IPS DF 4.7 (cell line): ENCODE measurements at regions not wholly inside any gene's neighbourhood (a gene's known extent, or its start where the extent isn't known, plus 50 kb on each side); places are given as distances from the start of the nearest gene placed in this dataset.

Experiments used
- DNase-seq: peaks from one replicate; pipeline ENCODE4 v3.0.0-alpha.2; 2013; ENCODE audit warnings: low spot score; ENCODE audit errors: extremely low read depth

DNA sequence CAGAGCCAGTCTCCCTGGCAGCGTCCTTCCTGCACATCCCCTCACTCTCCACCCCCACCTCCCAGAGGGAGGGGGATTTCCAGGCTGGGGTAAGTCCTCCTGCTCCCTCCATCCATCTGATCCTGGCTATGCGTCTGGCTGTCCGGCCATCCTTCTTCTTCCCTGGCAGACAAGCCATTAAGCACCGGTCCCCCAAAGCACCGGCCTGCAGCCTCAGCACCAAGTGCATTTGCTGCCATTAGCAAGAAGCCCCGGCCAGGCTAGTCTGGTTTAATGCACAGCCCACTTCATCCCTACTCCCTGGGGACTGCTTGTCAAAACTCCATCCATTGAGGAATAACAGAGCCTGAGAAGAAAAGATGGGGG, 208.7 kb upstream of the IER5L start:
- DNase-seq, result no peak

DNA sequence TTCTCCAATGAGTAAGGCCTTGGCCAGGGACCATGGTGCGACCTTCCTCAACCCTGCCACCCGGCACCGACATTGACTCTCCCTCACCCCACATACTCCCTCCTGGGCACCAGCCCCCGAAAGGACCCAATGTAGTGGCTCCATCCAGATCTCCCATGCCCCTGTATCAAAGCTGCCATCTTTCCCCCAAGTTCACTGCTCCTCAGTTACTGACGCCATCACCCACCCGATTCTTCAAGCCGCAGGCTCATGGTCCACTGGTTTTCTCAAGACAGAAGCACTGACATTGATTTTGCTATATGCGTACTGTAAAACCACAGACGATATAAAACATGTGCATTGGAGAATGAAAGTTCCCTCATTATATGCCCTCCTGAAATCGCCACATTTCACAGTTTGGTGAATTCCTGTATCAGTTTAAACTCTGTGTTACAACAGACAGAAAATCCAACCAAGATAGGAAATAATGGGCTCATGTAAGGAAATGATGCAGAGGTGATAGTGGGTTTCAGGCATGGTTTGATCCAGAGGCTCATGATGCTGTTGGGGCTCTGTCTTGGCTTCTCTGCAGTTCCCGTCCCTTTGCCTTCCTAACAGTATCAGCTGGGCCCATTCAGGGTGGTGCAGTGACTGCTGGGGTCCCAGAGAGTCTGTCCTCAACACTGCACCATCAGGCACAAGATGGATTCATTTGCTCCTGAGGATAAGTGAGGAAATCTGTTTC, 207.3 kb upstream of the IER5L start:
- no peak for DNase-seq

DNA sequence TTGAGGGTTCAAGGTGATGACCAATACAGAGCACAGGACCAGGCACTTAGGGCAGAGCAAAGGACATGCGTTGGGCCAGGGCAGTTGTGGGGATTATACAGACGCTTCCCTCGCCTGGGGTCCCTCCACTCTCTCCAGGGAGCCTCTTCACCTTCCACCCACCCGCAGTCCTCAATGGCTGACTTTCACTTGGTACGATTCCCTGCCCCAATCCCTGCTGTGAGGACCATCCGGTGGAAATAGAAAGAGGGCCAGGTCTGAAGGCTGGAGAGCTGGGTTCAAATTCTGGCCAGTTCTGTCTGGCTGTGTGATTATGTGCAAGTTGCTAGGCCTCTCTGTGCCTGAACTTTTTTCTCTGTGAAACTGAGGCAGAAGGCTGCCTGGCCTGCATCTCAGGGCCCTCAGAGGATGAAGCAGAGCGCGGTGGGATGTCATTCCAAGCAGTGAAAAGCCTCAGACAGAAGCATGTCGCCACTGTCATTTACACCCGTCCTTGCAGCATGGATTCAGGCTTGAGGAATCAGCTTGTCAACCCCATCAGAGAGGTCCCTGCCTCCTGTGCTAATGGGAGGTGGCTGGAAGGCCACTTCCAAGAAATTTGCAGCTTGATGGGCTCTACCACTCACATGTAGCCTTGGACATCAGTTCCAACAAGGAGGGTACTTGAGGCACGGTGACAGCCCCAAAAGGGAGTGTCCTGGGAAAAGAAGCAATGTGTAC, 206.6 kb upstream of the IER5L start:
- DNase-seq, result no peak

DNA sequence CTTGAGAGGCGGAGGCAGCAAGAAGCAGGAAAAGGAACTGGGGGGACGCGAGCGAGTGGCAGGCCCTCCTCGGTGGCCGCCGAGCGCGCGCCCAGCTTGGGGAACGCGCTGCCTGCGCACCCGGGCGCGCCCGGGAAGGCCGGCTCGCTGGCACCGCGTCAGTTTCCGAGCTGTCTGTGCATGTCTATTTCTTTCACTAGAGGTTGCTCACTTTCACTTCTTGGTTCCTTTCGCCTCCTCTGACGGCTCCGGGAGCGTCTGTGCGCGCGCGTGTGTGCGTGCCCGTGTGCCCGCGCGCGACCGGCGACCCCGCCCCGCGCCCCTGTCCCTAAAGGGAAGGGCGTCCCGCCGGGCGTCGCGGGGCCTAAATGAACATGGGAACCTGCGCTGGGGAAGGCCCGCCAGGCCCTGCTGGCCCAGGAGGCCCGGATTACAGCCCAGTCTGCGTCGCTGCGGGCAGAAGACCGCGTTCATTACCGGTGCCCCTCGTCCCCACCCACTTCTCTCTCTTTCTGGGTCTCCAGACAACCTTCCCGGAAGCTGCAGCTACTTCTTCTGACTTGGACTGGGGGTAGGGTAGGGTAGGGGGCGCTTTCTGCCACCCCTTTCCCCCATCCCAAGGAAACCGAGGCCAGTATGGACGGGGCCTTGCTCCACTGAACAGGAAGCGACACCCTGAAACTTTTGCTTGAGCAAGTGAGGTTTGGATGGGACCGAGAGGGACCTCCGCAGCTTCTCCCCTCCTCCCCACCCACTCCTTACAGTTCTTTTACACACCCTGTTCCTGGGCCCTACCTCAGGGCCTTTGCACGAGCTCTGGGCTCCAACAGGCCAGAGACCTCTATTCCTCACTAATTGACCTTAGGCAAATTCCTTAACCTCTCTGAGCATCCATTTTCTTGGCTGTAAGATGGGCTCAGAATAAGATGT, 205.8 kb upstream of the IER5L start:
- DNase-seq, result no peak

DNA sequence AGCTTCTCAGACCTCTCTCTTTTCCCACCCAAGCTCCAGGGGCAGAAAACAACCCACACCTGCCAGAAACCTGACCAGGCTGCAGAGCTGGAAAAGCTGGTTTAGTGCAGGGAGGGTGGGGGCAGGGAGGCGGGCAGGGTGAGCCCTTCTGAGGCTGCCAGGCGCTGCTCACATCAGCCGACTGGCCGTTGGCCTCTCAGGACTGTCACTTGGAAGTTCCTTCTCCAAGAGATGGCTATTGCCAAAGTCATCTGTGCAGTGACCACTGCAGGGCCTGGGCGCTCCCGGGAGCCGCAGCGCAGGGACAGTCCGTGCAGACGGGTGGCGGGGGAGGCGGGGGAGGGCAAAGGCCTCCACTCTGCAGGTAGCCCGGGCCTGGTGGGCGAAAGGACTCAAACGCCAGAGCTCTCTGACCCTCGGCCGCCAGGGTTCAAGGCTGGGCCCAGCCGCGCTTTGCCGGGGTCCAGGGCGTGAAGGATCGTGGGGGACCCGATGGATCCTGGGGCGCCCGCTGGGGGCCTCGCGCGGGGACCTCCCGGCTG, 205.0 kb upstream of the IER5L start:
- no peak for DNase-seq

DNA sequence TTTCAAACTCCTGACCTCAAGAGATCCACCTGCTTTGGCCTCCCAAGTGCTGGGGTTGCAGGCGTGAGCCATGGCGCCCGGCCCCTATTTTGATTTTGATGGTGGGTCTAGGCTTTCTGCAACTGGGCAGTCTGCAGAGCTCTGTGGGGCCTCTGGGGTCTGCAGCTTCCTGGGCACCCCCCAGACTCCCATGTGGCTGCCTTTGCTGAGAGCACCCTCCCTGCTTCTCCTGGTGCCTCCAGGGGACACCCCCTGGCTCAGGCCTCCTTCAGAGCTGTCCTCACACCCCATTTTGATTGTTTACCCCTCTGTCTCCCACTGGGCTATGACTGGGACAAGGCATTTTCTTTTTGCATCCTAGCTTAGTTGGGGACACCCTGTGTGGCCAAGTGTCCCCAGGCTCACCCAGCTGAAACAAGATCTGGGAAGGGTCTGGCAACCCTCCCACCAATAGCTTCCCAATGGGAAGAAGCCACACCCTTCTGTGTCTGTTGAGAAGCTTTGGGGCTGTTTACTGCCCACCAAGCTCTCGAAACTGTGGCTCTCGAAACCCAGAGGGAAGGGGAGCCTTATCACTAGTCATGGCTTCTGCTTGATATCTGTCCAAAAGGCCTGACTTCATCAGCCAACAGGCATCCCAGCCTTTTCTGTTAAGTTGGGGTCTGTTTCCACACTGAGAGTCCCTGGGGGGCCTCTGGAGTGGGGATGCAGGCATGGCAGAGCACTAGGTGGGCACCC, 204.4 kb upstream of the IER5L start:
- DNase-seq, result no peak

DNA sequence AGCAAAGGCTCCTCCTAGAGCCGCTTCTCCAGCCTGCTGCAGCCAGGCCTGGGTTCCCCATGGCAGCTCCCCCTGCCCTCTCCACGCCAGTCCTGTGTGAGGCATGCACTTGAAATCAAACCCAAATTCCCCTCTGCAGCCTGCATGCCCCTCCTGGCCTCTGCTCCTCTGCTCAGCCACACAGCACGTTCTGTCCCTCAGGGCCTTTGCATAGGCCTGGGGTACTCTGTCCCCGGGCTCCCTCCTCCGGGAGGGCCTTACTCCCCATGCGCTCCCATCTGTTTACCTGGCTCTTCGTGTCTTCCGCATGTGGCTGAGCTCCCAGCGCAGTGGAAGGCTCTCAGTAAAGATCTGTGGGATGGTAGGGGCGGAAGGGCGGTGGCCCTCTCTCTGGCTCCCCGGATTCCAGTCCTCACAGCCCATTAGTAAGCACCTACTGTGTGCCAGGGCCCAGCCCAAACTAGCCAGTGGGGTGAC, 203.5 kb upstream of the IER5L start:
- DNase-seq, result no peak

DNA sequence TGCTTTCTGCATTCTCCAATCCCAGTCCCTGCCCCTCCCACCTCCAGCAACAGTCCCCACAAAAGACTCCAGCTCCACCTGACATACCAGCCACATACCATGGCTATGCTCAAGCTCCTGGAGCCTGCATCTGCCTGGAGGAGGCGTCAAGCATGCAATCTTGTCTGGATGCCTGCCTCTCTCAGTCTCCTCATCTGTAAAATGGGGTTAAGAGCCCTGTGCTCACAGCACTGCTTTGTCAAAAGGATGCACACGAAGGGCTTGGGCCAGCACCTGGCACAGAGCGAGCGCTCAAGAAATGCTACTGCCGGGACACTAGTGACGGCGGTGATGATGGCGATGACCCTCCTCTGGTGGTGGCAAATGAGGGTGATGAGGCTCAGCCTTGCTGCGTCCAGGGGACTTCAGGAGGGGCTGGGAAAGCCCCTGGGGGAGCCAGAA, 202.9 kb upstream of the IER5L start:
- no peak for DNase-seq

DNA sequence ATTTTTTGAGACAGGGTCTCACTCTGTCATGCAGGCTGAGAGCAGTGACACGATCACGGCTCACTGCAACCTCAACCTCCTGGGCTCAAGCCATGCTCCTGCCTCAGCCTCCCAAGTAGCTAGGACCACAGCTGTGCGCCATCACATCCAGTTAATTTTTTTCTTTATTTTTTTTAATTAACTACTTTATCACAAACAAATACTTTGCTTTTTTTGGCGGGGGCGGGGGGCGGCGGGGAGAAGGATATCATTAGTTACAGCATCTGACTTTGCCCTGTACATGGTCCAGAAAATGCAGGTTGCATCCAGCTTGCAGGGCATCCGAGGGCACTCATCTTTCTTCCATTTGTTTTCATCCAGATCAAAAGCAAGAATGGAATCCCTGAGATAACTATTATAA, 201.8 kb upstream of the IER5L start:
- DNase-seq, result no peak

DNA sequence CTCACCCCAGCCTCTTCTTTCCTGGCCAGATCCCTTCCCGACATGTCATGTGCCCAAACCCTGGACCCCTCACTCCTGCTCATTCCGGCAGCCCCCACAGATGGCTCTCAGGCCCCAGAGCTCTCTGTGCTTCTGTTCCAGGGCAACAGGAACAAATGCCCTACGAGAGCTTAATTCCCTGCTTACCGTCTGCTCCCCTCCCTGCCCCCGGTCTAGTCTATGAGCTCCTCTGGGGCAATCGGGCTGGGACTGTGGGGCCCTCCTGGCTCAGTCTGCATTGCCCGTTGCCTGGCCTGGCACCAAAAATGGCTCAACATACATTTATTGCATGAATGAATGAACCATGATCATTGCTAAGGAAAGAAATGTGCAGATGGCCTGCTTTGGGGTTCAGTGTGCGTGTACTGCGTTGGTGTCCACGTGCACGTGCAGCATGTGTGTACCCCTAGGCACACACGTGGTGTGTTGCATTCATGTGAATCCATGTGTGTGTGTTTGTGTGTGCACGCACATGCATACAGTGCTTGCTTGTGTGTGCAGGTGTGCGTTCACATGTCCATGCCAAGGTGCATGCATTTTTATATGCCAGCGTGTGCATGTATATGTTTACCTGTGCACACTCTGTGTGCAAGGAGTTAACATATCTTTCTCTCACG, 201.2 kb upstream of the IER5L start:
- DNase-seq, result no peak

DNA sequence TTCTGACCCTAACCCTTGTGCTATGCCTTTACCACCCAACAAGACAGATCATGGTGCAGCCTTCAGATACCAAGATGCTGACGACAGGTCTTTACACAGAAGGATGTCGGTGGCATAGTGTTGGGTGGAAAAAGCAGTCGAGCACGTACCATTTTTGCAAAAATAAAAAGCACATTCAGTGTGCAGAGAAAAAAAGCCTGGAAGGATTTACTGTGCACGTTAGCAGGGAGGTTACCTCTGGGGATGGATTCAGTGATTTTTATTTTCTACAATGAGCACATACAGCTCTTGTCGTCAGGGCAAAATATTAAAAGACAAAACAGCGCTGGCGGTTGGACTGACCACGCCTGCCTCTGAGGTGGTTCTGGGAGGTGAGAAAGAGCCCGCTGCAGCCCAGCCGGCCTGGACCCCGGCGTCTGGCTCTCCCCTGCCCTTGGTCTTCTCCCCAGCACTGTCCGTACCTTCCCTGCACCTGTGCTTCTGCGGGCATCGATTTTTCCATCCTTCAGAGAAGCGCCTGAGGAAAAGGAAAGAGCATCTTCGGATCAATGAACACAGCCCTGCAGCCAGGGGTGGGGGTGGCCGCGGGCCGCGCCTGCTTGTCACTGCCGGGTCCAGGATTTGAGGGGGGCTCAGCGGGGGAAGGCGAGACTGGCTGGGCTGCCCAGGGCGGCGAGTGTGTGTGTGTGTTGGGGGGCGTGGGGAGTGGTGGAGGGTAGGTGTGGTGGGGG, 200.0 kb upstream of the IER5L start:
- no peak for DNase-seq

DNA sequence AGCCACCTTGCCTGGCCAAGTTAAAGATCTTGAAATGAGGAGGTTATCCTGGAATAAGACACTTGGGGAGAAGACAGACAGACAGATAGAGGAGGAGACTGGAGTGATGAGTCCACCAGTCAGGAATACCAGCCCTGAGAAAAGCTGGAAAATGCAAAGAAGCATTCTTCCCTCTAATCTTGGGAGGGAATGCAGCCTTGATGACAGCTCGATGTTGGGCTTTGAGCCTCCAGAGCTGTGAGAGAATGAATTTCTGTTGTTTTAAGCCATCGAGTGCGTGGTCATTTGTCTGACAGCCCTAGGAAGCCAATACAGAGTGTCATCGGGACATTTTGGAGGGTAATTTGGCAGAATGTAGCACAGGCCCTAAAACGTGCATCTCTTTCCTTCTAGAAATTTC, 199.1 kb upstream of the IER5L start:
- DNase-seq, result no peak

DNA sequence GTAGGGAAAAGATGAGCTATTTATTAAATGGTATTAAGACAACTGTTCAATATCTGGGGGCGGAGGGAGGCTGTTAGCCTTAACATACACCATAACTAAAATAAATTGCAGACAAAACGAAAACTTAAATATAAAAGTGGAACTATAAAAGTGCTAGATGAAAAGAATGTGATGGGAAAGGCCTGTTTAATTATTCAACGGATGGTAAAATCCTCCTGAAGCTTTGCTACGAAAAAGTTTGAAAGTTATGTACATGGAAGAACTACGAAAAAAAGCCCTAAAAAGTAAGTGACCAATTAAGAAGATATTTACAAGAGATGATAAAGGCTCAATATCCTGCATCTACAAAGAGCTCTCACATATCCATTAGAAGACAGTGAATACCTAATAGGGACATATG, 197.8 kb upstream of the IER5L start:
- no peak for DNase-seq

DNA sequence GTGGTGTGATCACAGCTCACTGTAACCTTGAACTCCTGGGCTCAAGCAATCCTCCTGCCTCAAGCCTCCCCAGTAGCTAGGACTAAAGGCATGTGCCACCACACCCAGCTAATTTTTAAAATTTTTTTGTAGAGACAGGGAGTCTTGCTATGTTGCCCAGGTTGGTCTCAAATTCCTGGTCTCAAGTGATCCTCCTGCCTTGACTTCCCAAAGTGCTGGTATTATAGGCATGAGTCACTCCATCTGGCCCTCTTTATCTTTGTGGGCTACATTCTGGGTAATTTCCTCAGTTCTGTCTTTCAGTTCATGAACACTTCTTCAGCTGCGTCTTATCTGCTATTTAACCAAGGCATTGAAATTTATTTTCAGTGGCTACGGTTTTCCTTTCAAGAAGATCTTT, 196.6 kb upstream of the IER5L start:
- no peak for DNase-seq

DNA sequence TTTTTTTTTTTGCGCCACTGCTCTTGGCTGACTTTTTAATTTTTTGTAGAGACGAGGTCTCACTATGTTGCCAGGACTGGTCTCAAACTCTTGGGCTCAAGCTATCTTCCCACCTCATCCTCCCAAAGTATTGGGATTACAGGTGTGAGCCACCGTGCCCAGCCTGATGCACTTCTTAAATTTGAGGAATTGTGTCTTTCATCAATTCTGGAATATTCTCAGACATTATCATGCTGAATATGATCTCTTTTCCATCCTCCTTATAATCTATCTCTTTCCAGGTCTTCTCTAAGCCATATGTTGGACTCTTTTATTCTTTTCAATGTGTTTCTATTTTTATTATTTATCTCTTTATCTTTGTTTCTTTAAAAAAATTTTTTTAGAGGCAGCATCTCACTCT, 196.2 kb upstream of the IER5L start:
- no peak for DNase-seq

DNA sequence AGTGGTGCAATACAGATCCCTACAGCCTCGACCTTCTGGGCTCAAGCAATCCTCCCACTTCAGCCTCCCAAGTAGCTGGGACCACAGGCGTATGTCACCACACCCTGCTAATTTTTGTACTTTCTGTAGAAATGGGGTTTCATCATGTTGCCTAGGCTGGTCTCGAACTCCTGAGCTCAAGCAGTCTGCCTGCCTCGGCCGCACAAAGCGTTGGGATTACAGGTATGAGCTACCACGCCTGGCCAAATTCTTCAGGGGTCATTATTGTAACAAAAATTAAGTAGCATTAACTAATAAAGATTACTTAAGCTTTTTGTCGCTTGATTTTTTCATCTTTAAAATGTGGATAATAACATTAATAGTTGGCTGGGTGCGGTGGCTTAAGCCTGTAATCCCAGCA, 195.3 kb upstream of the IER5L start:
- DNase-seq, result no peak

DNA sequence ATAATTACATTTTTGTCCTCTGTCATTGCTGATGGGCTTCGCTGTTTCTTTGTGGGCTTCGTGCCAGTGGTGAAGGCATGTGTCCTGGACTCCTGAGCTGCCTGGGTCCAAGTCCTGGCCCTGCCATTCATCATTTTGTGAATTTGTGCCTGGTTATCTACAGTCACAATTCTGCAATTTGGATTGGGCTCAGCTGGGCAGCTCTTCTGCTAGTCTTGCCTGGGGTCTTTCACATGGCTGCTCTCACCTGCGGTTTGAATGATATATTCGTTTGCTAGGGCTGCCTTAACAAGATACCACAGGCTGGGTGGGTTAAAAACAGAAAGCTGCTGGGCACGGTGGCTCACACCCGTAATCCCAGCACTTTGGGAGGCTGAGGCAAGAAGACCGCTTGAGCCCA, 192.7 kb upstream of the IER5L start:
- no peak for DNase-seq

DNA sequence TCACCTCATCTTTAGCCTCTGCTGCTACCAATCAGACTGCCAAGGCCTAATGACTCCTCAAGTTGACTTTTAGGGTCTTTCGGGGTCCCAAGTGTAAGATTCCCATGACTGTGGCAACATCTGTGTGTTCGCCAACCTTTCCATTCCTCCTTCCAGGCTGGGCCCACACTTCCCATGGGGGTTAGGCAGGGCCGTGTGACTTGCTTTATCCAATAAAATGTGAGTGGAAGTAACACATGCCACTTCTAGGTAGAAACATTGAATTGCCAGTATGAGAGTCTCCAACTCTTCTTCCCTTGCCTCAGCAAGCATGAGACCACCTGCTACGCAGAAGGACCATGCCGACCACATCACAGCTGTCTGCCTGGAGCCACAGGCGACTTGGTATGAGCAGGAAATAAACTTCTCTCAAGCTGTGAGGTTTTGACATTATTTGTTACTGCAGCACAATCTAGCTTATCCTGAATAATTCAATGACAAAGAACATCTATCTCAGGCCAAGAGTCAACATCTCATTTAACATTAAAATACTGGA, 190.4 kb upstream of the IER5L start:
- DNase-seq, result no peak

DNA sequence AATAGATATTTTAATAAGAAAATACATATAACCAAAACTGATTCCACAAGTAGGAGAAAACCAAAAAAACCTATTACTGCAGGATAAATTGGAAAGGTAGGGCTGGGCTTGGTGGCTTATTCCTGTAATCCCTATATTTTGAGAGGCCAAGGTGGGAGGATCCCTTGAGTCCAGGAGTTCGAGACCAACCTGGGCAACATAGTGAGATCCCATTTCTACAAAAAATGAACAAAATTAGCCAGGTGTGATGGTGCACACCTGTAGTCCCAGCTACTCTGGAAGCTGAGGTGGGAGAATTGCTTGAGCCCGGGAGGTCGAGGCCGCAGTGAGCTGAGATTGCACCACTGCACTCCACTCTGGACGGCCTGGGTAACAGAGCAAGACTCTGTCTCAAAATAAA, 189.2 kb upstream of the IER5L start:
- no peak for DNase-seq

DNA sequence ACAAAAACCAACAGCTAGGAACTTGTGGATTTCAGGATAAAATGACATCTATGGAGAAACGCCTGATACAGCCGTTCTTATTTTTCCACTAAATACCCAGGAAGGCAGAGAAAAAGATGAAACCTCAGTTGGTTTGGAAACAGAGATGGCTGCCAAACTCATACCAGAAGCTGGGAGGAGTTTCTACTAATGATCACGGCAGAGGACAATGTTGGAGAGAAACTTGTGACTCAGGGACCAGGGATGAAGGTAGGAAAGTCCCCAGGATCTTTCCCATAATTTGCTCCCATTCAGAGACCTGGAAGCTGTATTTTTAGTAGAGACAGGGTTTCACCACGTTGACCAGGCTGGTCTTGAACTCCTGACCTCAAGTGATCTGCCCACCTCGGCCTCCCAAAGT, 187.1 kb upstream of the IER5L start:
- DNase-seq, result no peak
